ENCODE measurements at regions not wholly inside any gene's neighbourhood (a gene's known extent, or its start where the extent isn't known, plus 50 kb on each side); places are given as distances from the start of the nearest gene placed in this dataset.

DNA sequence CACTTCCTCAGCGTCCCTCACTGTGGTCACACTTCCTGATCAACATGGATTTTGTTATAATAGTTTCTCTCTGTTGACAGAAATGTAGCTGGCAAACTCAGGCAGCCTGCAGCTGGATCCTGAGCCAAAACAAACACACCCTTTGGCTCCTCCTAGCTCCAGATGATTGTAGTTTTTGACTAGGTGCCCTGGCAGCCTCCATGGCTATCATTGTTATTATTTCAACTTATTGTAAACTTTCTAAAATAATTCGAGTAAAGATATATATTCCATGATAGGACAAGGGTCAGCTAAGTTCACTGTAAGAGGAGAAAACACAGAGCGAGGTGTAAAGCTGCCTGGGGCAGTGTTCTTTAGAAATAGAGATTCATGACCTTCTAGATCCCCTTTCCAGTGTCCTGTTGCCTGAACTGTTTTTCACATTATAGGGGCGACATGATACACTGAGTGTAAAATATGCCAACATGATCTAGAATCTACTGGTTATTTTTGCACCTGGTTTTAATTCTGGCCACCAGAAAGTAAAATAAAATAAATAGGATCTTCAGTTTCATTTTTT, 98.2 kb upstream of the HDGFL1 start:
- Histone ChIP-seq H3K4me2 (ENCODE audit: insufficient read depth, low read length) (peak overlapping the region; percentile 52), H3K27me3 (ENCODE audit: insufficient read depth, low read length) (no peaks in the 10 kb centered on the region), H3K4me3 (ENCODE audit: insufficient read depth, low read length) (peak overlapping the region; percentile 3), H2AFZ (ENCODE audit: low read length) (peak overlapping the region; percentile 21), H4K20me1 (ENCODE audit: insufficient read depth, low read length) (no peaks in the 10 kb centered on the region), H3K36me3 (ENCODE audit: insufficient read depth, low read length) (no peaks in the 10 kb centered on the region), H3K79me2 (ENCODE audit: insufficient read depth, low read length) (no peaks in the 10 kb centered on the region), H3K27ac (ENCODE audit: low read depth, low read length) (no peak overlapping the region), H3K4me1 (ENCODE audit: insufficient read depth, low read length) (peaks cover 16% of the 10 kb centered on the region), H3K9me3 (ENCODE audit: low read depth, low read length) (no peaks in the 10 kb centered on the region)
- TF ChIP-seq, protein P1, sequence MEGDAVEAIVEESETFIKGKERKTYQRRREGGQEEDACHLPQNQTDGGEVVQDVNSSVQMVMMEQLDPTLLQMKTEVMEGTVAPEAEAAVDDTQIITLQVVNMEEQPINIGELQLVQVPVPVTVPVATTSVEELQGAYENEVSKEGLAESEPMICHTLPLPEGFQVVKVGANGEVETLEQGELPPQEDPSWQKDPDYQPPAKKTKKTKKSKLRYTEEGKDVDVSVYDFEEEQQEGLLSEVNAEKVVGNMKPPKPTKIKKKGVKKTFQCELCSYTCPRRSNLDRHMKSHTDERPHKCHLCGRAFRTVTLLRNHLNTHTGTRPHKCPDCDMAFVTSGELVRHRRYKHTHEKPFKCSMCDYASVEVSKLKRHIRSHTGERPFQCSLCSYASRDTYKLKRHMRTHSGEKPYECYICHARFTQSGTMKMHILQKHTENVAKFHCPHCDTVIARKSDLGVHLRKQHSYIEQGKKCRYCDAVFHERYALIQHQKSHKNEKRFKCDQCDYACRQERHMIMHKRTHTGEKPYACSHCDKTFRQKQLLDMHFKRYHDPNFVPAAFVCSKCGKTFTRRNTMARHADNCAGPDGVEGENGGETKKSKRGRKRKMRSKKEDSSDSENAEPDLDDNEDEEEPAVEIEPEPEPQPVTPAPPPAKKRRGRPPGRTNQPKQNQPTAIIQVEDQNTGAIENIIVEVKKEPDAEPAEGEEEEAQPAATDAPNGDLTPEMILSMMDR (IDR thresholded peaks at IDR 0.05; ENCODE audit: extremely low read depth, low read depth, low read length): no peak
- peak; percentile 71 for DNase-seq (ENCODE audit: insufficient read length, low spot score, missing footprints)

- Histone ChIP-seq H3K36me3 (ENCODE audit: insufficient read depth, low read length) (no peaks in the 10 kb centered on the region), H3K4me1 (ENCODE audit: insufficient read depth, low read length) (peaks cover 16% of the 10 kb centered on the region), H3K27me3 (ENCODE audit: insufficient read depth, low read length) (no peaks in the 10 kb centered on the region), H4K20me1 (ENCODE audit: insufficient read depth, low read length) (no peaks in the 10 kb centered on the region), H3K79me2 (ENCODE audit: insufficient read depth, low read length) (no peaks in the 10 kb centered on the region), H3K4me2 (ENCODE audit: insufficient read depth, low read length) (peak overlapping the region; percentile 52), H3K9me3 (ENCODE audit: low read depth, low read length) (no peaks in the 10 kb centered on the region), H2AFZ (ENCODE audit: low read length) (peak overlapping the region; percentile 42), H3K4me3 (ENCODE audit: insufficient read depth, low read length) (no peak overlapping the region), H3K27ac (ENCODE audit: low read depth, low read length) (no peak overlapping the region)
- TF ChIP-seq, protein P1 (IDR thresholded peaks at IDR 0.05; ENCODE audit: extremely low read depth, low read depth, low read length): no peak
- DNase-seq (ENCODE audit: insufficient read length, low spot score, missing footprints): no peak
These were observed 97.6 kb upstream of the HDGFL1 start for GRCh38 chr6:22471746-22472145.

DNA sequence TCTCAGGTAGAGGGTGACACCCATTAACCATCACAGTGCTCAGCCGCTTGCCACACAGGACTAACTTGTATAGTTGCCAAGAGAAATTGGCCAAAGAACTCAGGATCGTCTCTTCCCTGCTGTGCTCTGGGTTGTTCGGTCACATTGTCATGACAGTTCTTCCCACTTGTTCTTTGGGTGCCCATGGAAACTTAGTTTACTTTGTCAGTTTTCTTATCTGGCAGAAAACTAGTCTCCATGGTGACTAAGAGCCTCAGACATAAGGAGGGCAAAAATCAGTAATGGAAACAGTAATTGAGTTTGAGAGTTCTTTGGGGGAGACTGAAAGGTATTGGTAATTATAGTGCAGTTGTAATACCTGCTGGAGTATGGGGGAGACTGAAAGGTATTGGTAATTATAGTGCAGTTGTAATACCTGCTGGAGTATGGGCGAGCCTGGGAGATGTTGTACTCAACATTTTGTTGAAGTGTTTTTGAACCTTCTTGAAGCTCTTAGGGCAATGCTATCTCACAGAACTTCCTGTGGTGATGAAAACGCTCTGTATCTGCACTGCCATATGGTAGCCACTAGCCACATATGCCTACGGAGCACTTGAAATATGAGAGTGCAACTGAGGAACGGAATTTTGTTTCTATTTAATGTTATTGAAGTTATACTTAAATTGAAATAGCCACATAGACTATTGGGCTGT, 95.2 kb upstream of the HDGFL1 start:
- H3K36me3 ChIP-seq (ENCODE audit: insufficient read depth, low read length): no peaks in the 10 kb centered on the region
- no peaks in the 10 kb centered on the region for H4K20me1 ChIP-seq (ENCODE audit: insufficient read depth, low read length)
- H3K4me1 ChIP-seq (ENCODE audit: insufficient read depth, low read length): peaks cover 11% of the 10 kb centered on the region
- no peak for DNase-seq (ENCODE audit: insufficient read length, low spot score, missing footprints)
- no peaks in the 10 kb centered on the region for H3K9me3 ChIP-seq (ENCODE audit: low read depth, low read length)
- no peak overlapping the region for H3K27ac ChIP-seq (ENCODE audit: low read depth, low read length)
- no peak overlapping the region for H2AFZ ChIP-seq (ENCODE audit: low read length)
- H3K27me3 ChIP-seq (ENCODE audit: insufficient read depth, low read length): no peaks in the 10 kb centered on the region
- H3K4me3 ChIP-seq (ENCODE audit: insufficient read depth, low read length): no peak overlapping the region
- no peaks in the 10 kb centered on the region for H3K79me2 ChIP-seq (ENCODE audit: insufficient read depth, low read length)
- no peak overlapping the region for H3K4me2 ChIP-seq (ENCODE audit: insufficient read depth, low read length)
- TF ChIP-seq, protein P1 (IDR thresholded peaks at IDR 0.05; ENCODE audit: extremely low read depth, low read depth, low read length): no peak

- Histone ChIP-seq H3K4me2 (ENCODE audit: insufficient read depth, low read length) (no peak overlapping the region), H4K20me1 (ENCODE audit: insufficient read depth, low read length) (no peaks in the 10 kb centered on the region), H3K27ac (ENCODE audit: low read depth, low read length) (no peak overlapping the region), H3K36me3 (ENCODE audit: insufficient read depth, low read length) (no peaks in the 10 kb centered on the region), H3K79me2 (ENCODE audit: insufficient read depth, low read length) (no peaks in the 10 kb centered on the region), H3K4me3 (ENCODE audit: insufficient read depth, low read length) (no peak overlapping the region), H3K27me3 (ENCODE audit: insufficient read depth, low read length) (no peaks in the 10 kb centered on the region), H3K9me3 (ENCODE audit: low read depth, low read length) (no peaks in the 10 kb centered on the region), H2AFZ (ENCODE audit: low read length) (peak overlapping the region; percentile 39), H3K4me1 (ENCODE audit: insufficient read depth, low read length) (no peaks in the 10 kb centered on the region)
- TF ChIP-seq, protein P1 (IDR thresholded peaks at IDR 0.05; ENCODE audit: extremely low read depth, low read depth, low read length): no peak
- no peak for DNase-seq (ENCODE audit: insufficient read length, low spot score, missing footprints)
These were observed 92.5 kb upstream of the HDGFL1 start for GRCh38 chr6:22476811-22477390.

Data from osteoblast (primary cell).